C4-2B (cell line): ENCODE measurements at regions not wholly inside any gene's neighbourhood (a gene's known extent, or its start where the extent isn't known, plus 50 kb on each side); places are given as distances from the start of the nearest gene placed in this dataset.

Source experiments
- CTCF ChIP-seq: fragments of 450-650 bp; conservative IDR thresholded peaks from 2 replicates; pipeline ENCODE4 v1.5.1; 2017; ENCODE audit warnings: mild to moderate bottlenecking
- ZFX ChIP-seq: fragments of 450-650 bp; IDR thresholded peaks from 2 replicates; pipeline ENCODE4 v1.6.1; 2017

GRCh38 chr2:89829828-89830227 is 1138.4 kb downstream of the RPIA start:
- no peak for TF ChIP-seq CTCF
- no peak for TF ChIP-seq ZFX
